ENCODE measurements at regions not wholly inside any gene's neighbourhood (a gene's known extent, or its start where the extent isn't known, plus 50 kb on each side); places are given as distances from the start of the nearest gene placed in this dataset.

- no peak overlapping the region for H3K27ac ChIP-seq (ENCODE audit: low read depth, low read length)
- H3K4me3 ChIP-seq (ENCODE audit: low read depth, low read length) = no peak overlapping the region
- peaks cover 6% of the 10 kb centered on the region for H3K9me3 ChIP-seq (ENCODE audit: control insufficient read depth, insufficient read depth, low read length)
- DNase-seq (ENCODE audit: low read depth in 4 of 6, low spot score in 6 of 6) = peak in 4 of 6 donors; percentile 12 to 88 (median 56)
- H3K36me3 ChIP-seq (ENCODE audit: control insufficient read depth, insufficient read depth, low read length) = peaks cover 8% of the 10 kb centered on the region
- no peaks in the 10 kb centered on the region for H3K27me3 ChIP-seq (ENCODE audit: control insufficient read depth, insufficient read depth, low read length)
- H3K4me1 ChIP-seq (ENCODE audit: control insufficient read depth, insufficient read depth, low read length) = peaks cover 5% of the 10 kb centered on the region
These were observed 56.6 kb downstream of the SLITRK1 start for GRCh38 chr13:83825676-83826075.

- H3K4me3 ChIP-seq (ENCODE audit: low read depth, low read length) = no peak overlapping the region
- H3K27me3 ChIP-seq (ENCODE audit: control insufficient read depth, insufficient read depth, low read length) = no peaks in the 10 kb centered on the region
- 94% methylated on average over 8 of the region's 8 CpGs for WGBS (ENCODE audit: insufficient coverage)
- peaks cover 5% of the 10 kb centered on the region for H3K4me1 ChIP-seq (ENCODE audit: control insufficient read depth, insufficient read depth, low read length)
- DNase-seq (ENCODE audit: low read depth in 4 of 6, low spot score in 6 of 6) = no peak
- H3K9me3 ChIP-seq (ENCODE audit: control insufficient read depth, insufficient read depth, low read length) = peaks cover 6% of the 10 kb centered on the region
- H3K36me3 ChIP-seq (ENCODE audit: control insufficient read depth, insufficient read depth, low read length) = peaks cover 8% of the 10 kb centered on the region
- H3K27ac ChIP-seq (ENCODE audit: low read depth, low read length) = no peak overlapping the region
These were observed 57.7 kb downstream of the SLITRK1 start for GRCh38 chr13:83824560-83824959.

- Histone ChIP-seq H3K4me1 (ENCODE audit: control insufficient read depth, insufficient read depth, low read length) (peaks cover 5% of the 10 kb centered on the region), H3K36me3 (ENCODE audit: control insufficient read depth, insufficient read depth, low read length) (peaks cover 8% of the 10 kb centered on the region)
- DNase-seq (ENCODE audit: low read depth in 4 of 6, low spot score in 6 of 6) = no peak
These were observed 58.2 kb downstream of the SLITRK1 start for GRCh38 chr13:83824120-83824519.

GRCh38 chr13:83819611-83820010 lies 62.7 kb downstream of the SLITRK1 start:
- Histone ChIP-seq H3K4me1 (ENCODE audit: control insufficient read depth, insufficient read depth, low read length) (peaks cover 3% of the 10 kb centered on the region), H3K4me3 (ENCODE audit: low read depth, low read length) (no peak overlapping the region), H3K27ac (ENCODE audit: low read depth, low read length) (no peak overlapping the region), H3K27me3 (ENCODE audit: control insufficient read depth, insufficient read depth, low read length) (no peaks in the 10 kb centered on the region), H3K9me3 (ENCODE audit: control insufficient read depth, insufficient read depth, low read length) (peaks cover 6% of the 10 kb centered on the region), H3K36me3 (ENCODE audit: control insufficient read depth, insufficient read depth, low read length) (peaks cover 8% of the 10 kb centered on the region)
- WGBS (ENCODE audit: insufficient coverage) = no CpG with 5 or more reads among the region's 2 CpGs
- no peak for DNase-seq (ENCODE audit: low read depth in 4 of 6, low spot score in 6 of 6)

More at GRCh38 chr13:83824120-83824519, 58.2 kb downstream of the SLITRK1 start:
- Histone ChIP-seq H3K27me3 (ENCODE audit: control insufficient read depth, insufficient read depth, low read length) (no peaks in the 10 kb centered on the region), H3K4me3 (ENCODE audit: low read depth, low read length) (no peak overlapping the region), H3K27ac (ENCODE audit: low read depth, low read length) (no peak overlapping the region), H3K9me3 (ENCODE audit: control insufficient read depth, insufficient read depth, low read length) (peaks cover 6% of the 10 kb centered on the region)

- no peak overlapping the region for H3K27ac ChIP-seq (ENCODE audit: low read depth, low read length)
- peaks cover 5% of the 10 kb centered on the region for H3K36me3 ChIP-seq (ENCODE audit: control insufficient read depth, insufficient read depth, low read length)
- WGBS (ENCODE audit: insufficient coverage) = no CpG with 5 or more reads among the region's 4 CpGs
- H3K27me3 ChIP-seq (ENCODE audit: control insufficient read depth, insufficient read depth, low read length) = no peaks in the 10 kb centered on the region
- H3K4me3 ChIP-seq (ENCODE audit: low read depth, low read length) = no peak overlapping the region
- no peaks in the 10 kb centered on the region for H3K4me1 ChIP-seq (ENCODE audit: control insufficient read depth, insufficient read depth, low read length)
- no peak for DNase-seq (ENCODE audit: low read depth in 4 of 6, low spot score in 6 of 6)
- H3K9me3 ChIP-seq (ENCODE audit: control insufficient read depth, insufficient read depth, low read length) = peaks cover 4% of the 10 kb centered on the region
These were observed 63.1 kb downstream of the SLITRK1 start for GRCh38 chr13:83819156-83819555.

- H3K36me3 ChIP-seq (ENCODE audit: control insufficient read depth, insufficient read depth, low read length) = no peaks in the 10 kb centered on the region
- no peaks in the 10 kb centered on the region for H3K9me3 ChIP-seq (ENCODE audit: control insufficient read depth, insufficient read depth, low read length)
- H3K4me3 ChIP-seq (ENCODE audit: low read depth, low read length) = no peak overlapping the region
- H3K27ac ChIP-seq (ENCODE audit: low read depth, low read length) = no peak overlapping the region
- no CpG with 5 or more reads among the region's 2 CpGs for WGBS (ENCODE audit: insufficient coverage)
- no peaks in the 10 kb centered on the region for H3K27me3 ChIP-seq (ENCODE audit: control insufficient read depth, insufficient read depth, low read length)
- no peaks in the 10 kb centered on the region for H3K4me1 ChIP-seq (ENCODE audit: control insufficient read depth, insufficient read depth, low read length)
- no peak for DNase-seq (ENCODE audit: low read depth in 4 of 6, low spot score in 6 of 6)
These were observed 66.2 kb downstream of the SLITRK1 start for GRCh38 chr13:83816081-83816480.

- no CpG with 5 or more reads among the region's 1 CpG for WGBS (ENCODE audit: insufficient coverage)
- Histone ChIP-seq H3K27ac (ENCODE audit: low read depth, low read length) (no peak overlapping the region), H3K9me3 (ENCODE audit: control insufficient read depth, insufficient read depth, low read length) (no peaks in the 10 kb centered on the region), H3K4me1 (ENCODE audit: control insufficient read depth, insufficient read depth, low read length) (no peaks in the 10 kb centered on the region), H3K27me3 (ENCODE audit: control insufficient read depth, insufficient read depth, low read length) (no peaks in the 10 kb centered on the region), H3K36me3 (ENCODE audit: control insufficient read depth, insufficient read depth, low read length) (no peaks in the 10 kb centered on the region), H3K4me3 (ENCODE audit: low read depth, low read length) (no peak overlapping the region)
- DNase-seq (ENCODE audit: low read depth in 4 of 6, low spot score in 6 of 6) = no peak
These were observed 66.7 kb downstream of the SLITRK1 start for GRCh38 chr13:83815598-83815997.

- Histone ChIP-seq H3K9me3 (ENCODE audit: control insufficient read depth, insufficient read depth, low read length) (no peaks in the 10 kb centered on the region), H3K36me3 (ENCODE audit: control insufficient read depth, insufficient read depth, low read length) (no peaks in the 10 kb centered on the region), H3K4me1 (ENCODE audit: control insufficient read depth, insufficient read depth, low read length) (no peaks in the 10 kb centered on the region), H3K27me3 (ENCODE audit: control insufficient read depth, insufficient read depth, low read length) (no peaks in the 10 kb centered on the region), H3K27ac (ENCODE audit: low read depth, low read length) (no peak overlapping the region), H3K4me3 (ENCODE audit: low read depth, low read length) (no peak overlapping the region)
- WGBS (ENCODE audit: insufficient coverage) = no CpG with 5 or more reads among the region's 2 CpGs
- DNase-seq (ENCODE audit: low read depth in 4 of 6, low spot score in 6 of 6) = peak in 1 of 6 donors; percentile 26
These were observed 72.1 kb downstream of the SLITRK1 start for GRCh38 chr13:83810136-83810535.

GRCh38 chr13:83804356-83804962 lies 77.8 kb downstream of the SLITRK1 start:
- no peaks in the 10 kb centered on the region for H3K4me1 ChIP-seq (ENCODE audit: control insufficient read depth, insufficient read depth, low read length)
- H3K9me3 ChIP-seq (ENCODE audit: control insufficient read depth, insufficient read depth, low read length) = no peaks in the 10 kb centered on the region
- no peak overlapping the region for H3K27ac ChIP-seq (ENCODE audit: low read depth, low read length)
- WGBS (ENCODE audit: insufficient coverage) = 58% methylated on average over 2 of the region's 2 CpGs
- no peak for DNase-seq (ENCODE audit: low read depth in 4 of 6, low spot score in 6 of 6)
- H3K36me3 ChIP-seq (ENCODE audit: control insufficient read depth, insufficient read depth, low read length) = no peaks in the 10 kb centered on the region
- H3K4me3 ChIP-seq (ENCODE audit: low read depth, low read length) = no peak overlapping the region
- H3K27me3 ChIP-seq (ENCODE audit: control insufficient read depth, insufficient read depth, low read length) = no peaks in the 10 kb centered on the region

- Histone ChIP-seq H3K27me3 (ENCODE audit: control insufficient read depth, insufficient read depth, low read length) (no peaks in the 10 kb centered on the region), H3K9me3 (ENCODE audit: control insufficient read depth, insufficient read depth, low read length) (no peaks in the 10 kb centered on the region), H3K36me3 (ENCODE audit: control insufficient read depth, insufficient read depth, low read length) (no peaks in the 10 kb centered on the region), H3K4me3 (ENCODE audit: low read depth, low read length) (no peak overlapping the region), H3K4me1 (ENCODE audit: control insufficient read depth, insufficient read depth, low read length) (no peaks in the 10 kb centered on the region), H3K27ac (ENCODE audit: low read depth, low read length) (no peak overlapping the region)
- no peak for DNase-seq (ENCODE audit: low read depth in 4 of 6, low spot score in 6 of 6)
- WGBS (ENCODE audit: insufficient coverage) = no CpG with 5 or more reads among the region's 1 CpG
These were observed 83.5 kb downstream of the SLITRK1 start for GRCh38 chr13:83798731-83799130.
